Esophagus squamous epithelium (tissue), 5 donors: ENCODE measurements at regions not wholly inside any gene's neighbourhood (a gene's known extent, or its start where the extent isn't known, plus 50 kb on each side); places are given as distances from the start of the nearest gene placed in this dataset.

Experiments
- DNase-seq: peaks from one replicate; lab custom pipeline; 2025; lab: John Stamatoyannopoulos, UW
- H3K27ac ChIP-seq, 4 donors: fragments of 200-600 bp; sonication (generic); one replicate each; pipeline ENCODE4 v1.5.1; 2016 to 2019; ENCODE audit warnings: mild to moderate bottlenecking in 1 of 4
- H3K27me3 ChIP-seq, 4 donors: fragments of 200-600 bp; sonication (generic); 1 replicate in 3 of 4; 2 replicates in 1 of 4; pipeline versions ENCODE4 v1.5.1 to v1.6.0; 2017 to 2021; ENCODE audit warnings: antibody characterized with exemption in 1 of 4
- H3K36me3 ChIP-seq, 3 donors: fragments of 200-600 bp; sonication (generic); one replicate each; pipeline ENCODE4 v1.5.1; 2016 to 2019
- H3K4me1 ChIP-seq, 3 donors: fragments of 200-600 bp; sonication (generic); one replicate each; pipeline ENCODE4 v1.5.1; 2017 to 2019
- H3K4me3 ChIP-seq, 4 donors: fragments of 200-600 bp; sonication (generic); 1 replicate in 3 of 4; 2 replicates in 1 of 4; pipeline ENCODE4 v1.5.1; 2016 to 2019; ENCODE audit warnings: mild to moderate bottlenecking in 2 of 4, moderate library complexity in 1 of 4
- H3K9me3 ChIP-seq, 3 donors: fragments of 200-600 bp; sonication (generic); one replicate each; pipeline ENCODE4 v1.5.1; 2016 to 2019
- CTCF ChIP-seq, 6 experiments: fragments of 450-650 bp in 4 of 6; fragments of 200-600 bp in 2 of 6; sonication (generic) in 2 of 6; IDR thresholded peaks; one replicate each; pipeline ENCODE4 v1.5.1; 2016 to 2019; ENCODE audit warnings: antibody characterized with exemption in 6 of 6, mild to moderate bottlenecking in 4 of 6, moderate library complexity in 4 of 6
- POLR2A ChIP-seq, 4 donors: fragments of 450-650 bp; IDR thresholded peaks; one replicate each; pipeline ENCODE4 v1.6.1; 2017; ENCODE audit warnings: antibody characterized with exemption in 4 of 4, mild to moderate bottlenecking in 4 of 4, moderate library complexity in 3 of 4
- WGBS, 2 donors: methylation state at CpG; one replicate each; pipeline ENCODE4 v1.1.5; 2018; 5-methylcytosine and 5-hydroxymethylcytosine counted together
- intact Hi-C: fragments of 100-400 bp; cut with DNase I; formaldehyde crosslinking; loops from one replicate; pipeline ENCODE4 v1.15.0; 2022
- donor health status: DM: yes; HTN: yes; CAD: no.

DNA sequence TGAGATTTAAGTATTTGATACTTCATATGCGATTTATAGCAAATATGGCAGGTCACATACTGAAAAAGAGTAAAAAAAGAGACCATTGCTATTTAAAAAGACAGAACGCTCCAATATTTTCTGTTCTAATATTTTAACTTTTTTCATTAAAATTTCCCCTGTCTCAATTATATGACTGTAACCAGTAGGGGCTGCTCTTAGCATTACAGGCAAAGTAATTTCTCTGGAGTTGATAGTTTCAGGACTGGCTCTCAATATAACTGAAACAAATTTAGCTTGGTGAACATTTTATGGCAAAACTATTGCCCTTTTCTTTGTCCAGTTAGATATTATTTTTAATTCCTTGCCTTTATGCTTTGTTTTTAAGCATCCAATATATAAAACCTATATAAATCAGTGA is 286.3 kb upstream of the ROBO2 start:
- intact Hi-C loops, result no loop called here
- no peak for DNase-seq
- Histone ChIP-seq H3K9me3 (no peaks in the 10 kb centered on the region), H3K27ac (no peak overlapping the region), H3K4me3 (no peak overlapping the region), H3K36me3 (no peaks in the 10 kb centered on the region), H3K4me1 (no peaks in the 10 kb centered on the region), H3K27me3 (no peaks in the 10 kb centered on the region)
- 62% methylated on average over 2 of the region's 2 CpGs for WGBS, 2 donors
- TF ChIP-seq CTCF (IDR thresholded peaks at IDR 0.05), result peak in 1 of 6 experiments; percentile 27
- no peak for TF ChIP-seq POLR2A (IDR thresholded peaks at IDR 0.05)

GRCh38 chr3:76754247-76754646 is 285.7 kb upstream of the ROBO2 start:
- intact Hi-C loops, result no loop called here
- Histone ChIP-seq H3K27me3 (no peaks in the 10 kb centered on the region), H3K4me3 (no peak overlapping the region), H3K4me1 (no peaks in the 10 kb centered on the region), H3K36me3 (no peaks in the 10 kb centered on the region), H3K9me3 (no peaks in the 10 kb centered on the region), H3K27ac (no peak overlapping the region)
- no peak for DNase-seq
- TF ChIP-seq CTCF (IDR thresholded peaks at IDR 0.05), result no peak
- no peak for TF ChIP-seq POLR2A (IDR thresholded peaks at IDR 0.05)
- WGBS, 2 donors, result 63 to 79% methylated on average over 5 of the region's 5 CpGs

- 65 to 80% methylated on average over 8 of the region's 8 CpGs for WGBS, 2 donors
- DNase-seq, result no peak
- Histone ChIP-seq H3K27ac (no peak overlapping the region), H3K9me3 (no peaks in the 10 kb centered on the region), H3K27me3 (no peaks in the 10 kb centered on the region), H3K4me1 (no peaks in the 10 kb centered on the region), H3K4me3 (no peak overlapping the region), H3K36me3 (no peaks in the 10 kb centered on the region)
- TF ChIP-seq POLR2A (IDR thresholded peaks at IDR 0.05) (no peak), CTCF (IDR thresholded peaks at IDR 0.05) (no peak)
- intact Hi-C loops, result no loop called here
Measured at GRCh38 chr3:76756577-76756976, 283.3 kb upstream of the ROBO2 start.

- TF ChIP-seq CTCF (IDR thresholded peaks at IDR 0.05), result no peak
- no peak for TF ChIP-seq POLR2A (IDR thresholded peaks at IDR 0.05)
- no peak for DNase-seq
- intact Hi-C loops, result no loop called here
- WGBS, 2 donors, result 90 to 92% methylated on average over 3 of the region's 3 CpGs
- H3K27me3 ChIP-seq, result no peaks in the 10 kb centered on the region
- H3K36me3 ChIP-seq, result no peaks in the 10 kb centered on the region
- H3K27ac ChIP-seq, result no peak overlapping the region
- H3K4me3 ChIP-seq, result no peak overlapping the region
- H3K9me3 ChIP-seq, result no peaks in the 10 kb centered on the region
- no peaks in the 10 kb centered on the region for H3K4me1 ChIP-seq
Measured at GRCh38 chr3:76760336-76760735, 279.6 kb upstream of the ROBO2 start.

GRCh38 chr3:76765511-76765910 is 274.4 kb upstream of the ROBO2 start:
- no peak for DNase-seq
- Histone ChIP-seq H3K27me3 (no peaks in the 10 kb centered on the region), H3K4me3 (no peak overlapping the region), H3K36me3 (no peaks in the 10 kb centered on the region), H3K27ac (no peak overlapping the region), H3K9me3 (no peaks in the 10 kb centered on the region), H3K4me1 (no peaks in the 10 kb centered on the region)
- 71 to 74% methylated on average over 3 to 5 of the region's 5 CpGs for WGBS, 2 donors
- intact Hi-C loops, result no loop called here
- TF ChIP-seq POLR2A (IDR thresholded peaks at IDR 0.05) (no peak), CTCF (IDR thresholded peaks at IDR 0.05) (no peak)
